H9 (cell line): ENCODE measurements at regions not wholly inside any gene's neighbourhood (a gene's known extent, or its start where the extent isn't known, plus 50 kb on each side); places are given as distances from the start of the nearest gene placed in this dataset.

ENCODE experiments used
- DNase-seq: peaks from one replicate; pipeline ENCODE4 v3.0.0-alpha.2; 2017
- H2AFZ ChIP-seq: one replicate; pipeline ENCODE4 v1.6.1; 2013; ENCODE audit warnings: mild to moderate bottlenecking, low read length, control low read depth, moderate library complexity
- H2AK5ac ChIP-seq: 2 replicates; pipeline ENCODE4 v1.6.1; 2013; ENCODE audit warnings: low read length, control low read depth, mixed read lengths; ENCODE audit not compliant: insufficient read length
- H2BK120ac ChIP-seq: one replicate; pipeline ENCODE4 v1.6.1; 2013; ENCODE audit warnings: low read depth, mild to moderate bottlenecking, low read length, control low read depth, inconsistent platforms; ENCODE audit not compliant: poor library complexity, severe bottlenecking
- H2BK12ac ChIP-seq: 2 replicates; pipeline ENCODE4 v1.6.1; 2013; ENCODE audit warnings: low read length, control low read depth, mixed read lengths, low read depth; ENCODE audit not compliant: insufficient read length
- H2BK15ac ChIP-seq: 2 replicates; pipeline ENCODE4 v1.6.1; 2013; ENCODE audit warnings: low read depth, low read length, control low read depth
- H2BK20ac ChIP-seq: one replicate; pipeline ENCODE4 v1.6.1; 2013; ENCODE audit warnings: low read depth, mild to moderate bottlenecking, low read length, control low read depth, inconsistent platforms; ENCODE audit not compliant: poor library complexity, severe bottlenecking
- H2BK5ac ChIP-seq: 2 replicates; pipeline ENCODE4 v1.6.1; 2013; ENCODE audit warnings: low read length, control low read depth, mixed read lengths; ENCODE audit not compliant: insufficient read length
- H3K14ac ChIP-seq: 2 replicates; pipeline ENCODE4 v1.6.1; 2013; ENCODE audit warnings: low read length, control low read depth; ENCODE audit not compliant: insufficient read depth
- H3K18ac ChIP-seq: 2 replicates; pipeline ENCODE4 v1.6.1; 2013; ENCODE audit warnings: low read depth, mild to moderate bottlenecking, mixed read lengths, low read length, control low read depth; ENCODE audit not compliant: insufficient read length
- H3K23ac ChIP-seq: 2 replicates; pipeline ENCODE4 v1.6.1; 2013; ENCODE audit warnings: low read length, control low read depth, mixed read lengths, low read depth; ENCODE audit not compliant: insufficient read length
- H3K23me2 ChIP-seq: 2 replicates; pipeline ENCODE4 v1.6.1; 2013; ENCODE audit warnings: low read depth, mild to moderate bottlenecking, mixed read lengths, low read length, control low read depth; ENCODE audit not compliant: insufficient read length, poor library complexity, severe bottlenecking
- H3K27ac ChIP-seq: 2 replicates; pipeline ENCODE4 v1.5.1; 2013; ENCODE audit warnings: low read length, control low read depth, mixed read lengths, low read depth; ENCODE audit not compliant: insufficient read length
- H3K27me3 ChIP-seq: 2 replicates; pipeline ENCODE4 v1.6.1; 2013; ENCODE audit warnings: low read length, control low read depth, inconsistent platforms; ENCODE audit not compliant: insufficient read depth
- H3K4ac ChIP-seq: 2 replicates; pipeline ENCODE4 v1.6.1; 2013; ENCODE audit warnings: low read depth, mild to moderate bottlenecking, control low read depth, inconsistent platforms, low read length, moderate library complexity
- H3K4me1 ChIP-seq: 2 replicates; pipeline ENCODE4 v1.6.1; 2013; ENCODE audit warnings: low read length, control low read depth, inconsistent platforms; ENCODE audit not compliant: insufficient read depth
- H3K4me2 ChIP-seq: 2 replicates; pipeline ENCODE4 v1.6.1; 2013; ENCODE audit warnings: low read length, control low read depth, mixed read lengths; ENCODE audit not compliant: insufficient read length, insufficient read depth
- H3K56ac ChIP-seq: 2 replicates; pipeline ENCODE4 v1.6.1; 2013; ENCODE audit warnings: low read depth, mild to moderate bottlenecking, mixed read lengths, low read length, control low read depth; ENCODE audit not compliant: insufficient read length
- H3K79me1 ChIP-seq: 2 replicates; pipeline ENCODE4 v1.6.1; 2013; ENCODE audit warnings: low read depth, mild to moderate bottlenecking, moderate library complexity, low read length, control low read depth, inconsistent platforms; ENCODE audit not compliant: insufficient read depth, poor library complexity, severe bottlenecking
- H3K79me2 ChIP-seq: 2 replicates; pipeline ENCODE4 v1.6.1; 2013; ENCODE audit warnings: low read length, control low read depth, inconsistent platforms; ENCODE audit not compliant: insufficient read depth
- H3K9ac ChIP-seq: 2 replicates; pipeline ENCODE4 v1.6.1; 2013; ENCODE audit warnings: low read length, control low read depth, mixed read lengths; ENCODE audit not compliant: insufficient read length; ENCODE audit errors: extremely low read depth
- H3K9me3 ChIP-seq: one replicate; pipeline ENCODE4 v1.6.1; 2013; ENCODE audit warnings: low read depth, low read length, inconsistent platforms; ENCODE audit not compliant: control insufficient read depth
- H3T11ph ChIP-seq: one replicate; pipeline ENCODE4 v1.6.1; 2013; ENCODE audit warnings: mild to moderate bottlenecking, low read length, control low read depth, inconsistent platforms
- H4K20me1 ChIP-seq: one replicate; pipeline ENCODE4 v1.6.1; 2013; ENCODE audit not compliant: control insufficient read depth, insufficient read length, insufficient read depth
- H4K5ac ChIP-seq: 2 replicates; pipeline ENCODE4 v1.6.1; 2013; ENCODE audit warnings: low read depth, mild to moderate bottlenecking, mixed read lengths, low read length, control low read depth; ENCODE audit not compliant: insufficient read length
- H4K8ac ChIP-seq: replicated peaks from 2 replicates; pipeline ENCODE4 v1.6.1; 2013; ENCODE audit warnings: low read length, control low read depth, mixed read lengths, low read depth; ENCODE audit not compliant: insufficient read length
- H4K91ac ChIP-seq: 2 replicates; pipeline ENCODE4 v1.6.1; 2013; ENCODE audit warnings: low read depth, mild to moderate bottlenecking, moderate library complexity, mixed read lengths, low read length, control low read depth; ENCODE audit not compliant: insufficient read length
- H3K27ac Mint-ChIP-seq, 3 experiments: 2 replicates in 2 of 3; 3 replicates in 1 of 3; pipeline ENCODE4 v1.8.0; 2020 to 2021; ENCODE audit warnings: mixed read lengths in 3 of 3, mild to moderate bottlenecking in 1 of 3, moderate library complexity in 1 of 3
- H3K27me3 Mint-ChIP-seq: 2 replicates; pipeline ENCODE4 v1.8.0; 2021; ENCODE audit warnings: low read depth, mild to moderate bottlenecking, moderate library complexity, mixed read lengths
- H3K36me3 Mint-ChIP-seq, 3 experiments: 2 replicates in 2 of 3; 3 replicates in 1 of 3; pipeline ENCODE4 v1.8.0; 2020 to 2021; ENCODE audit warnings: low read depth in 3 of 3, mixed read lengths in 3 of 3; ENCODE audit not compliant: insufficient read depth in 1 of 3
- H3K4me1 Mint-ChIP-seq, 2 experiments: 2 replicates each; pipeline ENCODE4 v1.8.0; 2020; ENCODE audit warnings: mixed read lengths in 2 of 2
- H3K4me3 Mint-ChIP-seq, 2 experiments: 2 replicates in 1 of 2; 3 replicates in 1 of 2; pipeline ENCODE4 v1.8.0; 2020 to 2021; ENCODE audit warnings: mild to moderate bottlenecking in 2 of 2, mixed read lengths in 2 of 2, moderate library complexity in 1 of 2
- H3K9me3 Mint-ChIP-seq, 2 experiments: 2 replicates in 1 of 2; 3 replicates in 1 of 2; pipeline ENCODE4 v1.8.0; 2020; ENCODE audit warnings: mild to moderate bottlenecking in 2 of 2, mixed read lengths in 2 of 2, moderate library complexity in 1 of 2
- WGBS: extraction: QIAGEN DNeasy Blood & Tissue Kit; methylation state at CpG from one replicate; pipeline ENCODE4 v1.1.7; 2013; ENCODE audit warnings: missing lambda C conversion rate, low lambda C conversion rate, mixed read lengths; ENCODE audit not compliant: insufficient read length; ENCODE audit errors: extremely low coverage; 5-methylcytosine and 5-hydroxymethylcytosine counted together
- TF ChIP-seq, protein P1 (sequence below): fragments of 200-600 bp; sonication (generic); conservative IDR thresholded peaks from 3 replicates; pipeline ENCODE4 v1.8.0; 2021; ENCODE audit warnings: antibody characterized with exemption, mild to moderate bottlenecking

DNA sequence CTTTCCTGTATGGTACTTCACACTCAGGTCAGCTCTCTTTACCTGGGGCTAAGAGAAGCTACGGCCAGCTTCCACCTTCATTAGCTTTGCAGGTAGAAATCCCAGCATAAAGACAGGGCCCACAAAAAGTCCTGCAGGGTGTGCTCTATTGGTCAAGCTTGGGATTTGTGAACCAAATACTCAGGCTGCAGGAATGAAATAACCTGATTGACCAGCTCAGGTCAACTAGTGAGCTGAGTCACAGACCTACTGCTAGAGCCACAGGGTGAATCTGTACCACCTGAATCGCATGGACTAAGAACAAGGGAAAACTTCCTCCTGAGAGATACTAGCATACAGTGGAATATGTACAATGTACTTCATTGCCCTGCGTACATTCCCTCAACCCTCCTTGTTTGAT lies 172.2 kb downstream of the HHIP start:
- WGBS: no CpG with 5 or more reads among the region's 3 CpGs

More for the DNA sequence above, 172.2 kb downstream of the HHIP start:
- no peaks in the 10 kb centered on the region for H4K20me1 ChIP-seq
- Mint-ChIP-seq H3K4me3 (no peak overlapping the region), H3K27ac (no peak overlapping the region), H3K27me3 (no peaks in the 10 kb centered on the region), H3K36me3 (peaks cover 0 to 10% (median 3%) of the 10 kb centered on the region in 3 experiments; a peak in 4 of 7 replicates), H3K9me3 (peaks cover 4 to 11% of the 10 kb centered on the region in 2 experiments; a peak in 3 of 5 replicates), H3K4me1 (peaks cover 0 to 2% of the 10 kb centered on the region in 2 experiments; a peak in 2 of 4 replicates)
- no peak overlapping the region for H4K5ac ChIP-seq
- H3K9ac ChIP-seq: no peak overlapping the region
- H3K56ac ChIP-seq: no peak overlapping the region
- no peak overlapping the region for H3K23ac ChIP-seq
- H3K9me3 ChIP-seq: no peaks in the 10 kb centered on the region
- TF ChIP-seq, protein P1, sequence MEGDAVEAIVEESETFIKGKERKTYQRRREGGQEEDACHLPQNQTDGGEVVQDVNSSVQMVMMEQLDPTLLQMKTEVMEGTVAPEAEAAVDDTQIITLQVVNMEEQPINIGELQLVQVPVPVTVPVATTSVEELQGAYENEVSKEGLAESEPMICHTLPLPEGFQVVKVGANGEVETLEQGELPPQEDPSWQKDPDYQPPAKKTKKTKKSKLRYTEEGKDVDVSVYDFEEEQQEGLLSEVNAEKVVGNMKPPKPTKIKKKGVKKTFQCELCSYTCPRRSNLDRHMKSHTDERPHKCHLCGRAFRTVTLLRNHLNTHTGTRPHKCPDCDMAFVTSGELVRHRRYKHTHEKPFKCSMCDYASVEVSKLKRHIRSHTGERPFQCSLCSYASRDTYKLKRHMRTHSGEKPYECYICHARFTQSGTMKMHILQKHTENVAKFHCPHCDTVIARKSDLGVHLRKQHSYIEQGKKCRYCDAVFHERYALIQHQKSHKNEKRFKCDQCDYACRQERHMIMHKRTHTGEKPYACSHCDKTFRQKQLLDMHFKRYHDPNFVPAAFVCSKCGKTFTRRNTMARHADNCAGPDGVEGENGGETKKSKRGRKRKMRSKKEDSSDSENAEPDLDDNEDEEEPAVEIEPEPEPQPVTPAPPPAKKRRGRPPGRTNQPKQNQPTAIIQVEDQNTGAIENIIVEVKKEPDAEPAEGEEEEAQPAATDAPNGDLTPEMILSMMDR: no peak
- H3T11ph ChIP-seq: no peak overlapping the region
- no peak overlapping the region for H2AK5ac ChIP-seq
- H3K27me3 ChIP-seq: no peaks in the 10 kb centered on the region
- H3K79me1 ChIP-seq: no peaks in the 10 kb centered on the region
- no peak overlapping the region for H2BK120ac ChIP-seq
- no peak overlapping the region for H3K18ac ChIP-seq
- no peaks in the 10 kb centered on the region for H3K79me2 ChIP-seq
- no peaks in the 10 kb centered on the region for H3K4me1 ChIP-seq
- H3K23me2 ChIP-seq: no peaks in the 10 kb centered on the region
- H2AFZ ChIP-seq: no peak overlapping the region
- H2BK20ac ChIP-seq: no peak overlapping the region
- no peak overlapping the region for H3K4me2 ChIP-seq
- H4K8ac ChIP-seq: no peak overlapping the region
- H4K91ac ChIP-seq: no peak overlapping the region
- no peak overlapping the region for H3K4ac ChIP-seq
- H2BK12ac ChIP-seq: no peak overlapping the region
- DNase-seq: no peak
- no peak overlapping the region for H3K14ac ChIP-seq
- no peak overlapping the region for H2BK5ac ChIP-seq
- H3K27ac ChIP-seq: no peak overlapping the region
- H2BK15ac ChIP-seq: no peak overlapping the region
